Heart right ventricle (tissue), 16 donors: ENCODE measurements at regions not wholly inside any gene's neighbourhood (a gene's known extent, or its start where the extent isn't known, plus 50 kb on each side); places are given as distances from the start of the nearest gene placed in this dataset.

Experiments used
- ATAC-seq, 8 donors: fragments of 200-7000 bp; cut with Tn5 transposase; one replicate each; pipeline ENCODE4 v1.9.1; 2020; ENCODE audit warnings: mild to moderate bottlenecking in 8 of 8, moderate library complexity in 8 of 8, moderate number of reproducible peaks in 1 of 8
- DNase-seq, 2 donors: peaks; one replicate each; pipeline ENCODE4 v3.0.0-alpha.2; 2020
- H3K27ac ChIP-seq, 10 donors: fragments of 200-600 bp; sonication (generic) in 2 of 10; one replicate each; pipeline versions ENCODE4 v1.5.0 to v1.8.0; 2020 to 2022; ENCODE audit warnings: mild to moderate bottlenecking in 3 of 10
- H3K27me3 ChIP-seq, 7 donors: fragments of 200-600 bp; one replicate each; pipeline ENCODE4 v1.8.0; 2021 to 2022; ENCODE audit warnings: mild to moderate bottlenecking in 2 of 7
- H3K36me3 ChIP-seq, 9 donors: fragments of 200-600 bp; sonication (generic) in 1 of 9; one replicate each; pipeline versions ENCODE4 v1.5.0 to v1.8.0; 2020 to 2022; ENCODE audit warnings: mild to moderate bottlenecking in 2 of 9
- H3K4me1 ChIP-seq, 9 donors: fragments of 200-600 bp; sonication (generic) in 1 of 9; one replicate each; pipeline versions ENCODE4 v1.5.0 to v1.8.0; 2020 to 2022; ENCODE audit warnings: mild to moderate bottlenecking in 4 of 9
- H3K4me3 ChIP-seq, 10 donors: fragments of 200-600 bp; sonication (generic) in 2 of 10; one replicate each; pipeline versions ENCODE4 v1.5.0 to v1.8.0; 2020 to 2022; ENCODE audit warnings: mild to moderate bottlenecking in 7 of 10, moderate library complexity in 2 of 10
- H3K9me3 ChIP-seq, 11 donors: fragments of 200-600 bp in 10 of 11; sonication (generic) in 2 of 11; one replicate each; pipeline versions ENCODE4 v1.5.0 to v1.8.0; 2013 to 2022; ENCODE audit warnings: mild to moderate bottlenecking in 2 of 11, control low read depth in 1 of 11, moderate library complexity in 1 of 11
- WGBS, 2 donors: extraction: QIAGEN DNeasy Blood & Tissue Kit; methylation state at CpG; one replicate each; pipeline ENCODE4 v1.1.7; 2013; ENCODE audit warnings: inconsistent platforms in 1 of 2; 5-methylcytosine and 5-hydroxymethylcytosine counted together
- intact Hi-C, 10 donors: fragments of 100-400 bp; cut with DNase I; formaldehyde crosslinking; loops; one replicate each; pipeline versions ENCODE4 v1.11.1 to v1.14.2; 2022
- TF ChIP-seq, protein P1 (sequence below), 9 donors: fragments of 200-600 bp; sonication (generic) in 2 of 9; IDR thresholded peaks; one replicate each; pipeline versions ENCODE4 v1.5.0 to v1.8.0; 2021 to 2022; ENCODE audit warnings: antibody characterized with exemption in 9 of 9, mild to moderate bottlenecking in 5 of 9, moderate library complexity in 1 of 9
- donor health status: Arrhythmogenic right ventricular cardiomyopathy.
- donor health status: ischemic (EF 13 %, LVEDD 7.1; RV severe dilation, severe dysfunction).
- donor health status: healthy with polysubstance abuse.
- donor health status: DM: no; HTN: yes; CAD: no.
- donor health status: DM: no; HTN: no; CAD: no.
- donor health status: ischemic (EF 25% LVEDD 6.9; RV normal size, moderate dysfunction).
- donor health status: ischemic (EF 25% LVEDD 5.7; RV mildly dilated, moderate dysfunction).
- donor health status: healthy.
- donor health status: DM: yes; HTN: yes; CAD: no.
- donor health status: Ischemic cardiomyopathy.
- donor health status: ischemic (EF 35%, LVEDD 5.7; RV mildly dilated, moderate dysfunction).
- donor health status: nonischemic (EF 11% LVEDD 7.7; RV severe dilation, severe dysfunction).
- donor health status: DM: yes; HTN: yes; CAD: no.
- donor health status: PGD.
- donor health status: ischemic (EF 29% LVEDD 5.4; RV normal size, mild dysfunction).
- donor health status: nonischemic (EF 23%, LVEDD 6.1; RV moderate dilation, normal function).

DNA sequence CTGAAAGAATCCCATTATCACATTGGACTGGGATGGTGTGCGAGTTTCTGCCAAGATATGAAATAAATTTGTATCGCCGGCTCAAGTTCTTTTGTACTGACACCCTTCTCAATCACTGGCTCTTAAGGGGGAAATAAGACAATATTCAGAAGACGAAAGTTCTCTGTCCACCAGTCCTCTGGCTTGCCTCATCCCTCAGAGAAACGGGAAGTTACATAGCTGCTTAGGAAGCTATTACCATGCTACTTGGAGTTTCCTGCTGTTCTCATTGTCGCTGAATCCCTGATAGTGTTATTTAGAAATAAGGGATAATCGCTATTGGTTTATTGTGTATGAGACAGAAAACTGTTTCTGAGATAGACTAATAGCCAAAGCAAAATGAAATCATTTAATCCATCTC lies 205.0 kb upstream of the ZNF521 start:
- Histone ChIP-seq H3K36me3 (no peaks in the 10 kb centered on the region), H3K27ac (no peak overlapping the region), H3K4me3 (peak overlapping the region in 1 of 10 donors; percentile 0), H3K9me3 (no peaks in the 10 kb centered on the region), H3K27me3 (no peaks in the 10 kb centered on the region), H3K4me1 (peaks cover 0 to 12% (median 0%) of the 10 kb centered on the region in 9 donors)
- WGBS, 2 donors = 26 to 32% methylated on average over 7 of the region's 7 CpGs
- DNase-seq = no peak
- intact Hi-C loops = no loop called here
- peak in 2 of 8 donors; percentile 20 to 55 for ATAC-seq
- TF ChIP-seq, protein P1, sequence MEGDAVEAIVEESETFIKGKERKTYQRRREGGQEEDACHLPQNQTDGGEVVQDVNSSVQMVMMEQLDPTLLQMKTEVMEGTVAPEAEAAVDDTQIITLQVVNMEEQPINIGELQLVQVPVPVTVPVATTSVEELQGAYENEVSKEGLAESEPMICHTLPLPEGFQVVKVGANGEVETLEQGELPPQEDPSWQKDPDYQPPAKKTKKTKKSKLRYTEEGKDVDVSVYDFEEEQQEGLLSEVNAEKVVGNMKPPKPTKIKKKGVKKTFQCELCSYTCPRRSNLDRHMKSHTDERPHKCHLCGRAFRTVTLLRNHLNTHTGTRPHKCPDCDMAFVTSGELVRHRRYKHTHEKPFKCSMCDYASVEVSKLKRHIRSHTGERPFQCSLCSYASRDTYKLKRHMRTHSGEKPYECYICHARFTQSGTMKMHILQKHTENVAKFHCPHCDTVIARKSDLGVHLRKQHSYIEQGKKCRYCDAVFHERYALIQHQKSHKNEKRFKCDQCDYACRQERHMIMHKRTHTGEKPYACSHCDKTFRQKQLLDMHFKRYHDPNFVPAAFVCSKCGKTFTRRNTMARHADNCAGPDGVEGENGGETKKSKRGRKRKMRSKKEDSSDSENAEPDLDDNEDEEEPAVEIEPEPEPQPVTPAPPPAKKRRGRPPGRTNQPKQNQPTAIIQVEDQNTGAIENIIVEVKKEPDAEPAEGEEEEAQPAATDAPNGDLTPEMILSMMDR (IDR thresholded peaks at IDR 0.05) = no peak

DNA sequence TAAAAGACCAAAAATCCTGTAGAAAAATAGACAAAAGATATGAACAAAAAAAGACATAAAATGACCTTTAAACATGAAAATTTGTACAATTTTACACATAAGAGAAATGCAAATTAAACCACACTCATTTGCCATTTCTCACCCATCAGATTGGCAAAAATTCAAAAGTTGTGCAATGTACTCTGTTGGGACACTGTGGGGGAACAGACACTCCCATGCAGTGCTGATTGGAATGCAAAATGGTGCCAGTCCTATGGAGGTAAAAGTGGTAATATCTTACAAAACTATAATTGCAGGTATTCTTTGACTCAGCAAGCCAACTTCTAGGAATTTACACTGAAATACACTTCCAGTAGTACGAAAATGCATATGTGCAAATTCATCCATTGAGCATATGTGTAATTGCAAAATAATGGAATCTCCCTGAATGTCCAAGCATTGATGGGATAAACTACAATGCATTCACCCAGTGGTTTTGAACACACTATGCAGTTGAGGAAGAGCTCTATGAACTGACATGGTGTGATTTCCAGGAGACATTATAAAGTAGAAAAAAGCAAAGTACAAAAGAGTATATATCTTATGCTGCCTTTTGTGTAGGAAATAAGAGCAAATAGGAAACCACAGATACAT lies 201.8 kb upstream of the ZNF521 start:
- DNase-seq (no peak), ATAC-seq (no peak)
- H3K27me3 ChIP-seq = no peaks in the 10 kb centered on the region
- H3K27ac ChIP-seq = no peak overlapping the region
- H3K9me3 ChIP-seq = no peaks in the 10 kb centered on the region
- H3K36me3 ChIP-seq = no peaks in the 10 kb centered on the region
- intact Hi-C loops = no loop called here
- H3K4me1 ChIP-seq = peaks cover 0 to 12% (median 0%) of the 10 kb centered on the region in 9 donors
- WGBS, 2 donors = 93 to 100% methylated on average over 1 of the region's 1 CpG
- H3K4me3 ChIP-seq = no peak overlapping the region
- TF ChIP-seq, protein P1 (IDR thresholded peaks at IDR 0.05) = no peak

DNA sequence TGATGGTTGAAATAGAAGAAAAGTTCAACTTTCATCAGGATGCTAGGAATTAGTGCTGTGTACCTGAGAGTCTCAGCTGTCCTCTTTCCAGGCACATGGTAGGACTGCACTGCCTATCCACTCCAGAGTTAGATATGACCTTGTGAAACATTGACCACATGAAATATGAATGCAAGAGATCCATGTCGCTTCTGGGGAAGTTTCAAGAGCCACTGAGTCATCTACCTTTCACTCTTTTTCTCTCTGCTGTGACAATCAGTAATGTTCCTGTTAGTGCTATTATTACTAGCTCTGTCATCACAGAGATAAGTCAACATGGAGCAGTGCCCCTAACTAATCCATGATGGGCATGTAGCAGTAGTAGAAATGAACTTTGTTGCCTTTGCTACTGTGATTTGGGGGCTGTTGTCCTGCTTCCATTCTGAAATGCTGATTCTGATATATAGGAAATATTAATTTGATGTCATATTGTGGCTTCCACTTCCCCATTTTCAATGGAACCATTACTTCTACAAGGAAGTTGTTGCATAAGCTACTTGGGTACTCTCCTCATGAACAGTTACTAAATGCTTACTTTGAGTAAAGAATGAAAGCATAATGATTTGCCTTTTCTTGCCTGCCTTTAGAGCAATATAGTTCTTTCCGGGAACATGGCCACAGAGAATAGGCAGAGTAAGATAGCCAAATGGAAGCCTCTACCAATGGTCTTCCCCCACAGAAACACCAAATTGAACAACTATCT lies 192.8 kb upstream of the ZNF521 start:
- Histone ChIP-seq H3K27me3 (no peaks in the 10 kb centered on the region), H3K4me3 (no peak overlapping the region), H3K27ac (no peak overlapping the region), H3K9me3 (peaks cover 0 to 7% (median 0%) of the 10 kb centered on the region in 11 donors), H3K4me1 (no peaks in the 10 kb centered on the region), H3K36me3 (no peaks in the 10 kb centered on the region)
- ATAC-seq = no peak
- DNase-seq = no peak
- 83 to 87% methylated on average over 2 of the region's 2 CpGs for WGBS, 2 donors
- intact Hi-C loops = no loop called here
- TF ChIP-seq, protein P1 (IDR thresholded peaks at IDR 0.05) = no peak

DNA sequence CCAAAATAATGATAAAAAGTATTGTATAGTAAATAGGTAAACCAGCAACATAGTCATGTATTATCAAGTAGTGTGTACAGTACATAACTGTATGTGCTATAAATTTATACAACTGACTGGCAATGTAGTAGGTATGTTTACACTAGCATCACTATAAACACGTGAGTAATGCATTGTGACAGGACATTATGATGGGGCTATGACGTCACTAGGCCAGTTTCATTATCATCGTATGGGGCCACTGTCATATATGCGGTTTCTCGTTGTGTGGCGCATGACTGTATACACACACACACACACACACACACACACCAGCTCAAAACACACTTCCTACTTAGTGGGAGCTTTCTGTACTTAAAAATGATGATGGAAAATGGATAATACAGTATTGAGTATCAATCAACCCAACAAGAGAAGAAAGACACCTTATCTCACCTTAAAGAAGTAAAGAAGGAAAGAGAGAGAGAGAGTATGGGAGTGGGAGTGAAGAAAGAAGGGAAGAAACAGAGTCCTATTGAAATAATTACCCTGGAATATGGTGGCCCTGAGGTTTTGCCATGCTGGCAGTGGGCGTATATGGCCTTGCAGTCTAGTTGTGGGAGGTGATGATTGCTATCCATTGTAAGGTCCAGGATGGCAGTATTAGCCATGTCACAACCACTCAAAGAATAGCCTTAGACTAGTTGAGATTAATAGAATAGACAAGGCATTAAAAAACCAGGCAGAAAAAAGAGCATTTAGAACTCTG lies 186.4 kb upstream of the ZNF521 start:
- TF ChIP-seq, protein P1 (IDR thresholded peaks at IDR 0.05) = no peak
- H3K36me3 ChIP-seq = no peaks in the 10 kb centered on the region
- H3K27ac ChIP-seq = no peak overlapping the region
- no peaks in the 10 kb centered on the region for H3K27me3 ChIP-seq
- no peak overlapping the region for H3K4me3 ChIP-seq
- intact Hi-C loops = no loop called here
- ATAC-seq (no peak), DNase-seq (no peak)
- H3K4me1 ChIP-seq = no peaks in the 10 kb centered on the region
- no peaks in the 10 kb centered on the region for H3K9me3 ChIP-seq
- 89 to 91% methylated on average over 7 of the region's 7 CpGs for WGBS, 2 donors
